ENCODE measurements at regions not wholly inside any gene's neighbourhood (a gene's known extent, or its start where the extent isn't known, plus 50 kb on each side); places are given as distances from the start of the nearest gene placed in this dataset.

DNA sequence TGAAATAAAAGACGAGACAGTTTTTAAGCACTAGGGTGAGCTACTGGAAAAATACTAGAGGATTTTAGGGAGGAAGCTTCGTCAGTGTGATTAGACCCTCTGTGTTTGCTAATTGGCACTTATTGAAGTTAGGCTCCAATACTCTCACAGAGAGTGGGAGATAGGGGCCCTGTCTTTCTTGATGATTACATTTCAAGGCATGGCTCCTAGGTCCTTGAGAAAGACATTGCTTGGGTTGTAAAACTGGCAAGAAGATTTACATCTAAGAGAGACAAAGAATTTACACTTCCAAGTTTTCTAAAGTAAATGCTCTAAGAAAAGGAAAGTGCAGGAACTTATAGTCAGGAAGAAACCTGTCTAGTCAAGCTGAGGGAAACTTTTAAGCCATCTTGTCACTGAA lies 183.2 kb downstream of the C12orf50 start:
- no peak for TF ChIP-seq POLR2A (IDR thresholded peaks at IDR 0.05)
- TF ChIP-seq, protein P1, sequence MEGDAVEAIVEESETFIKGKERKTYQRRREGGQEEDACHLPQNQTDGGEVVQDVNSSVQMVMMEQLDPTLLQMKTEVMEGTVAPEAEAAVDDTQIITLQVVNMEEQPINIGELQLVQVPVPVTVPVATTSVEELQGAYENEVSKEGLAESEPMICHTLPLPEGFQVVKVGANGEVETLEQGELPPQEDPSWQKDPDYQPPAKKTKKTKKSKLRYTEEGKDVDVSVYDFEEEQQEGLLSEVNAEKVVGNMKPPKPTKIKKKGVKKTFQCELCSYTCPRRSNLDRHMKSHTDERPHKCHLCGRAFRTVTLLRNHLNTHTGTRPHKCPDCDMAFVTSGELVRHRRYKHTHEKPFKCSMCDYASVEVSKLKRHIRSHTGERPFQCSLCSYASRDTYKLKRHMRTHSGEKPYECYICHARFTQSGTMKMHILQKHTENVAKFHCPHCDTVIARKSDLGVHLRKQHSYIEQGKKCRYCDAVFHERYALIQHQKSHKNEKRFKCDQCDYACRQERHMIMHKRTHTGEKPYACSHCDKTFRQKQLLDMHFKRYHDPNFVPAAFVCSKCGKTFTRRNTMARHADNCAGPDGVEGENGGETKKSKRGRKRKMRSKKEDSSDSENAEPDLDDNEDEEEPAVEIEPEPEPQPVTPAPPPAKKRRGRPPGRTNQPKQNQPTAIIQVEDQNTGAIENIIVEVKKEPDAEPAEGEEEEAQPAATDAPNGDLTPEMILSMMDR (IDR thresholded peaks at IDR 0.05): no peak
- no peak for TF ChIP-seq EP300 (IDR thresholded peaks at IDR 0.05)

Measured in upper lobe of left lung (tissue), 4 donors.